D341Med (cell line): ENCODE measurements at regions not wholly inside any gene's neighbourhood (a gene's known extent, or its start where the extent isn't known, plus 50 kb on each side); places are given as distances from the start of the nearest gene placed in this dataset.
"Not testable (repeated sequence)": the region's sequence is repeated elsewhere in the genome, so short reads cannot be mapped to it uniquely, and the experiment has no call there.

Experiments
- DNase-seq: peaks from one replicate; pipeline ENCODE4 v3.0.0; 2012; ENCODE audit warnings: low spot score

GRCh38 chrX:896256-896655 is 265.7 kb downstream of the SHOX start:
- DNase-seq = no peak

GRCh38 chrX:889966-890651 is 259.5 kb downstream of the SHOX start:
- DNase-seq = no peak

DNA sequence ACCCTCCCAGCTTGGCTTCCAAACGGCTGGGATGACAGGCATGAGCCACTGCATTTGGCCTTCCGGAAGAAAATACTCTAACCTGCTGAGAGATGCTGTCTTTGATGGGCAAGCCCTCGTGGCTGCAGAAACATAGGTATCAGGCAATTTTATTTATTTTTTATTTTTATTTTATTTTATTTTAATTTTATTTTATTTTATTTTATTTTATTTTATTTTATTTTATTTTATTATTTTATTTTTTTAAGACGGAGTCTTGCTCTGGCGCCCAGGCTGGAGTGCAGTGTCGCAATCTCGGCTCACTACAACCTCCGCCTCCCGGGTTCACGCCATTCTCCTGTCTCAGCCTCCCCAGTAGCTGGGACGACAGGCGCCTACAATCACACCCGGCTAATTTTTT is 257.1 kb downstream of the SHOX start:
- DNase-seq = not testable (repeated sequence)

- no peak for DNase-seq
These were observed 253.0 kb downstream of the SHOX start for GRCh38 chrX:883588-883987.

GRCh38 chrX:879756-880698 is 249.4 kb downstream of the SHOX start:
- not testable (repeated sequence) for DNase-seq

GRCh38 chrX:874061-874460 is 243.5 kb downstream of the SHOX start:
- no peak for DNase-seq

DNA sequence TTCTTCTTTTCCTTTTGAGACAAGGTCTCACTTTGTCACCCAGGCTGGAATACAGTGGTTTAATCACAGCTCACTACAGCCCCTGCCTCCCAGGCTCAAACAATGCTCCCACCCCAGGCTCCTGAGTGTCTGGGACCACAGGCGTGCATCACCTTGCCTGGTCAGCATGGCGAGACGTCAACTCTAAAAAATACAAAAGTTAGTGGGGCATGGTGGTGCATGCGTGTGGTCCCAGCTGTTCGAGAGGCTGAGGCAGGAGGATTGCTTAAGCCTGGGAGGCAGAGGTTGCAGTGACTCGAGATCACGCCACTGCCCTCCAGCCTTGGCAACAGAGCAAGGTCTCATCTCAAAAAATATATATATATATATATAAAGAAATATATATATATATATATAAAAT is 242.4 kb downstream of the SHOX start:
- no peak for DNase-seq

GRCh38 chrX:872090-872489 is 241.5 kb downstream of the SHOX start:
- DNase-seq = no peak

DNA sequence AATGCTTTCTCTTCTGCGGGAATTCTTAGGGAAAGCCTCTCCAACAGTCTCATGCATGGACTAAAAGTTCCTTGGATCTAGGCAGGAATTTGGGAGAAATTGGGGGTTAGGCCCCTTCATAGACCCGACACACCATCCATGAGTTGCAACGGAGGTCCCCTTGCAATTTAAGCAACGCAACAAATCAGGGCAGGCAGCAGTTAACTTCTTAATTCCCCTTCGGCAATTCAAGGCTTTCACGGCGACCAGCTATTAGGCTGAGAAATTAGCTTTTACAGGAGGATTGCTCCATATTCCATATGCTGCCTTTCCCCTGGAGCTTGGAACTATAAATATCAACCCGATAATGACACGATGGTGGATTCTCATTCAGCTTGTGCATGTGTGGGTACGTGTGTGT is 241.0 kb downstream of the SHOX start:
- DNase-seq = no peak

DNA sequence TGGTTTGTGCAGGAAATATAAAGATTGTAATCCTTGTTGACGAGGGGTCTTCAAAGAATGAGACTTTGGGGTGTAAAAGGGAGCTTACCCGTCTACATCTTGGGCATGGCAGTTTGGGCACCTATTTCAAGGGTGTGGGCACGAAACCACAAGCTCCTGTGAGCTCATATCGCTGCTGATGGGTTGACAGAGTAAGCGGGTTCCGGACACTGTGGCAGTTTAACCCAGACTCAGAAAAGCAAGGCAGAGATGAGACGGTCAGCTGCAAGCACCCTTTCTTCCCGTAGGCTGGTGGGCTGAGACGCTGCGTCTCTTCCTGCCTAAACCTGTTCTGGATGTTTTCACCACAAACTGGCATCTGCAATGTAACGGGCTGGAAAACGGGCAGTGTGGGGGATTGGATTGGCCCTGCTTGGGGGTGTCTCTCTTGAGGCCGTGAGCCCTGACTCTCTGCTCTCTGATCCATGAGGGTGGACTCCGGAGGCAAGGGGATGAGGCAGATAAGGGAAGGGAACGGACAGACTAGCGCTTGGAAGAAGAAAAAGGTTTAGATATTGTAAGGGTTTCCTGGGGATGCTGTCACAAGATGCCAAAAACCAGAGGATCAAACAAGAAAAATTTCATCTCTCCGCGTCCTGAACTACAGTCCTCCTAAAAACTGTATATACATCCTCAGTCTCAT is 237.5 kb downstream of the SHOX start:
- DNase-seq = no peak

DNA sequence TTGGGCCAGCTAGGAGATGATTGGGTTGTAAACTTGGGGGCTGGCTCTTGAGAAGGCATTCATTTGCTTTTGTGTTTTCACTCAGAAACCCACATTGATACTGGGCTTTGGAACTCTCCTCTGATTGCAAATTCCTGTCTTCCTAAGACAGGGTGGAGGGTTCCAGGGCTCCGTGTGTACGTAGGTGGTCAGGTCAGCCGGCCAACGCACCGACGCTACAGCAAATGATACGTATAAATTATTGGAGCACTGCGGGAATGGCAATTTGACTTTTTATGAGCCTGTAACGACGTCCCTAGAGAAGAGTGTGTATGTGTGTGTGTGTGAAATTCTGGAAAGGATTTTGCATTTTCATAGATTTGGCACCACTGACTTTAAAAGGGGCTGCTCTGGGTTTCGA is 236.9 kb downstream of the SHOX start:
- DNase-seq = no peak

DNA sequence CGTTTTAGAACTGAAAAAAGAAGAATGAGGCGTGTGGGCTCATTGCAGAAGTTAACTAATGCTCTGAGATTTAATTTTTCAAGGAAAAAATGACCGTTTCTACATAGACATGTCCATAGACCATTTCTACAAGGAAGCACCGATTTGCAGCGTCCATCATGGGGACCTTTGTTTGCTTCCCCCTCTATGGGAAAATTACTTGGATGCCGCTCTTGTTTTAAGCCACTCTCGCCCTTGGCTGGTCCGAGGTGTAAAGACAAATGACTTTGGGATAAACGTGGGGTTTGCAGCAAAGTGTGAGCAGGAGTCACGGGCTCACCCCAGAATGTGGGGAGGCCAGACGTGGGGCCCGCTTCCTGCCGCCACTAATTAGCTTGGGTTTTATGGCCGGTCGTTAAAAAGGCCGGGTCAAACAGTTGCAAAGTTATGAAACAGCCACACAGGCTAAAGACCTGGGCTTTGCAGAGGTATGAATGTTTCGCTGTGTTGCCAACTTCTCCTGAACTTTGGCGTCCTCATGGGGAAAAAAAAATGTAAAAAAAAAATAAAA is 235.9 kb downstream of the SHOX start:
- DNase-seq = no peak

DNA sequence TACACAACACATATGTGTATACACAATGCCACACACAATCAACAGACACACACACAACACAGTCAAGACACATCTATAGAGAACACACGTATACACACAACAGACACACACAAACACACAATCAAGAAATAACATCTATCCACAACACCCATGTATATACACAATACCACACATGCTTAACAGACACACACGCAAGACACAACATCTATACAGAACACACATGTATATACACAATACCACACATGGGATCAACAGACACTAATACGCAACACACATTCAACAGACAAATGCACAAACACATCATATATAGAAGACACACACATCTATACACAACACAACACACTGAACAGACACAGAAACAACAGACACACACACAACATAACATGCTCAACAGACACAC is 234.8 kb downstream of the SHOX start:
- DNase-seq = no peak

GRCh38 chrX:861921-862320 is 231.3 kb downstream of the SHOX start:
- no peak for DNase-seq

DNA sequence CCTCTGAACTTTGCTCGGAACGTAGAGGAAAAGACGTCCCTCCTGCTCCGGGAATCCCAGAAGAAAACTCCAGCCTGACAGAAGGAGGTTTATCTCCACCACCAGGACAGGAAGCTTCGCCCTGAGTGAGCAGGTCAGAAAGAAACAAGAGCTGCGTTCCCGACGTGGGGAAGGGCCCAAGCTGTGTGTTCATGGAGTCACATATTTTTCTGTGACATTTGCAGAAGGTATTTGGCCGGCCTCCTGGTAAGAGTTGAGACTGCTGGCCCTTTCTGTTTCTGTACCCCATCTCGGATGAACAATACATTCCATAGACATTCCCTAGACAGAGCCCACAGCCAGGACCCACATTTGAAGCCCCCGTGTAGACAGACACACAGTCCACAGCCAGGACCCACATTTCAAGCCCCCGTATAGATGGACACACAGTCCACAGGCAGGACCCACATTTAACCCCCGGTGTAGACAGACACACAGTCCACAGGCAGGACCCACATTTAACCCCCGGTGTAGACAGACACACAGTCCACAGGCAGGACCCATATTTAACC is 230.8 kb downstream of the SHOX start:
- DNase-seq = no peak

- DNase-seq = no peak
These were observed 228.7 kb downstream of the SHOX start for GRCh38 chrX:859329-859728.

DNA sequence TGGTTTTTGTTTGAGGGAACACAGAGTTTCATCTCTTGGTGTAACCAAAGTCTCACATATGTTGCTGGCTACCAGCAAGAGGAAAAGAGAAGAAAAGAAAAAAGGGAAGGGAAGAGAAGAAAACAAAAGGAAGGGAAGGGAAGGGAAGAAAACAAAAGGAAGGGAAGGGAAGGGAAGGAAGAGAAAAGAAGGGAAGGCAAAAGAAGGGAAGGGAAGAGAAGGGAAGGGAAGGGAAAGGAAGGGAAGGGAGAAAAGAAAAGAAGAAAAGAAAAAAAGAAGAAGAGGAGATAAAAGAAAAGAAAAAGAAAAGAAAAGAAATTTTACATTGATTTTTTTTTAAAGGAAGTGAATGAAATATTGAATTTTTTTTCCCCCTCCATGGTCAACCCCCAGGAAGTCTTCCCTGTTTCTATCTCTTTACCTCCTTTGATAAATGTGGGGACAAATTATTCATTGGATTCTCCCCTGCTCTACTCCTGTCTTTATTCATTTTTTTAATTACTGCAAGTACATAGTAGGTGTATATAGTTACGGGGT is 228.0 kb downstream of the SHOX start:
- DNase-seq = no peak

- no peak for DNase-seq
These were observed 226.8 kb downstream of the SHOX start for GRCh38 chrX:857376-857775.

DNA sequence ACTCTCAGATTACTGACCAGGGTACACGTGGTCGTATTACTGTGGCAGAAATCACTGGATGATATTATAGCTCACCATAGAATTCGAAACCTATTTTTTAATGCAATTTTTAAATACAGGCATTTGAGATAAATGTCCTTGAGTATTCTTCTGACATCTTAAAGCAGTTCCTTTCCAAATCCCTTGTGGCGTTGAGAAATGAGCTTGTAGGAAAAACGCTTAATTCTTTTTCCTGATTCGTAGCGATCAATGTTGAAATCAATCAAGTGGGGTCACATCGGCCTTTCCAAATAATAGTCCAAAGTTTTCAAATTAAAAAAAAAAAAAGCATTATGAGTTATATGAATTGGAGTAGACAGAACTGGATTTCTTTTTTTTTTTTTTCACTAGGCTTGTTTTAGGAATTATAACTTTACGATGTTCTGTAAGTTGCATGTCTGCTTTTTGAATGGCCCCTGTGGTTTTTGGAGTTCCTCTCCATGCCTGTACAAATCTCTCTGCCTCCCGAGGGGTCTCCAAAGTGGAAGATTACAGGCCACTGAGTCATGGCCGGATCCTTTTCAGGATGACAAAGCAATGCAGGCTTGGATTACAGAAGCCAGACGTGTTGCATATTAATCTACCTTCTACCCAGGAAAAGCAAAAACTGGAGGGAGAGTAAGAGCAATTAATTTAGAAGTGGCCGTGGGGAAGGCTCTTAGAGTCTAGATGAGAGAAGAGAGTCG is 226.1 kb downstream of the SHOX start:
- no peak for DNase-seq

- DNase-seq = no peak
These were observed 222.7 kb downstream of the SHOX start for GRCh38 chrX:853304-853703.

GRCh38 chrX:850471-850916 is 219.9 kb downstream of the SHOX start:
- no peak for DNase-seq
